IMR-90 (cell line): ENCODE measurements at regions not wholly inside any gene's neighbourhood (a gene's known extent, or its start where the extent isn't known, plus 50 kb on each side); places are given as distances from the start of the nearest gene placed in this dataset.

Source experiments
- ATAC-seq: fragments of 200-7000 bp; cut with Tn5 transposase; 2 replicates; pipeline ENCODE4 v1.9.1; 2020; ENCODE audit warnings: low read depth, mild to moderate bottlenecking, moderate library complexity
- BruUV-seq: library from RNA; stranded (reverse); fragments of 400-500 nt; replicated peaks from 2 replicates; lab custom pipeline; 2021; lab: Mats Ljungman, UMichigan
- CTCF ChIA-PET: fragments of 300-600 bp; formaldehyde crosslinking; extraction: SDS; loops from one replicate; lab custom pipeline; 2021; ENCODE audit warnings: antibody characterized with exemption; lab: Yijun Ruan, JAX
- POLR2A ChIA-PET: fragments of 300-600 bp; sonication (Branson Sonifier 250); formaldehyde crosslinking; loops from one replicate; lab custom pipeline; 2022; ENCODE audit warnings: antibody characterized with exemption; ENCODE audit not compliant: unreplicated experiment; lab: Charles Lee
- DNase-seq: peaks from one replicate; pipeline ENCODE4 v3.0.0; 2013
- H2AFZ ChIP-seq: replicated peaks from 2 replicates; pipeline ENCODE3; 2013; ENCODE audit warnings: low read length, mild to moderate bottlenecking; ENCODE audit not compliant: poor library complexity
- H2AK5ac ChIP-seq: 2 replicates; pipeline ENCODE4 v1.6.1; 2013; ENCODE audit warnings: low read depth, low read length, inconsistent platforms
- H2AK9ac ChIP-seq: replicated peaks from 2 replicates; pipeline ENCODE3; 2013; ENCODE audit warnings: mild to moderate bottlenecking, low read depth, low read length, moderate library complexity; ENCODE audit not compliant: poor library complexity
- H2BK120ac ChIP-seq: 2 replicates; pipeline ENCODE4 v1.6.1; 2013; ENCODE audit warnings: low read depth, low read length, inconsistent platforms
- H2BK15ac ChIP-seq: 3 replicates; pipeline ENCODE4 v1.6.1; 2013; ENCODE audit warnings: low read depth, low read length, inconsistent platforms
- H2BK20ac ChIP-seq: 2 replicates; pipeline ENCODE4 v1.6.1; 2013; ENCODE audit warnings: low read depth, mild to moderate bottlenecking, inconsistent platforms, low read length, moderate library complexity
- H2BK5ac ChIP-seq: 2 replicates; pipeline ENCODE4 v1.6.1; 2013; ENCODE audit warnings: mild to moderate bottlenecking, low read depth, low read length, inconsistent platforms; ENCODE audit not compliant: poor library complexity, severe bottlenecking
- H3K14ac ChIP-seq: replicated peaks from 2 replicates; pipeline ENCODE4 v1.6.1; 2013; ENCODE audit warnings: low read depth, low read length, inconsistent platforms
- H3K18ac ChIP-seq: 2 replicates; pipeline ENCODE4 v1.6.1; 2013; ENCODE audit warnings: low read depth, low read length, control low read depth
- H3K23ac ChIP-seq: 2 replicates; pipeline ENCODE4 v1.6.1; 2013; ENCODE audit warnings: low read depth, low read length, inconsistent platforms
- H3K27ac ChIP-seq: 2 replicates; pipeline ENCODE4 v1.5.1; 2013; ENCODE audit warnings: mild to moderate bottlenecking, control low read depth, low read length; ENCODE audit not compliant: insufficient read depth
- H3K27me3 ChIP-seq: 2 replicates; pipeline ENCODE4 v1.6.1; 2013; ENCODE audit warnings: low read length; ENCODE audit not compliant: control insufficient read depth, insufficient read depth
- H3K36me3 ChIP-seq: 2 replicates; pipeline ENCODE4 v1.6.1; 2013; ENCODE audit warnings: low read length, mixed read lengths; ENCODE audit not compliant: control insufficient read depth, insufficient read depth
- H3K4ac ChIP-seq: 2 replicates; pipeline ENCODE4 v1.6.1; 2013; ENCODE audit warnings: low read depth, low read length, inconsistent platforms
- H3K4me1 ChIP-seq: 2 replicates; pipeline ENCODE4 v1.6.1; 2013; ENCODE audit warnings: low read length, mixed read lengths; ENCODE audit not compliant: control insufficient read depth, insufficient read depth
- H3K4me2 ChIP-seq: 2 replicates; pipeline ENCODE4 v1.6.1; 2013; ENCODE audit warnings: low read depth, mild to moderate bottlenecking, control low read depth, low read length, moderate library complexity
- H3K4me3 ChIP-seq: 2 replicates; pipeline ENCODE4 v1.5.1; 2013; ENCODE audit warnings: low read depth, mild to moderate bottlenecking, control low read depth, low read length, moderate library complexity; ENCODE audit not compliant: insufficient read depth
- H3K56ac ChIP-seq: 2 replicates; pipeline ENCODE4 v1.6.1; 2013; ENCODE audit warnings: low read length, inconsistent platforms; ENCODE audit not compliant: insufficient read depth; ENCODE audit errors: extremely low read depth
- H3K79me1 ChIP-seq, 2 experiments: 2 replicates each; pipeline ENCODE4 v1.6.1; 2013; ENCODE audit warnings: low read length in 2 of 2, inconsistent platforms in 1 of 2, low read depth in 1 of 2
- H3K9ac ChIP-seq: 2 replicates; pipeline ENCODE4 v1.6.1; 2013; ENCODE audit warnings: low read depth, low read length, control low read depth
- H3K9me1 ChIP-seq: 2 replicates; pipeline ENCODE4 v1.6.1; 2013; ENCODE audit warnings: low read length, inconsistent platforms; ENCODE audit not compliant: insufficient read depth
- H3K9me3 ChIP-seq: 2 replicates; pipeline ENCODE4 v1.6.1; 2013; ENCODE audit warnings: low read length; ENCODE audit not compliant: control insufficient read depth, insufficient read depth
- H4K20me1 ChIP-seq: 2 replicates; pipeline ENCODE4 v1.6.1; 2013; ENCODE audit warnings: low read length, inconsistent platforms; ENCODE audit not compliant: insufficient read depth
- H4K5ac ChIP-seq: 2 replicates; pipeline ENCODE4 v1.6.1; 2013; ENCODE audit warnings: mild to moderate bottlenecking, low read depth, low read length, control low read depth
- H4K8ac ChIP-seq, 2 experiments: 2 replicates each; pipeline ENCODE4 v1.6.1; 2013; ENCODE audit warnings: low read depth in 2 of 2, low read length in 2 of 2, control low read depth in 1 of 2, inconsistent platforms in 1 of 2
- H4K91ac ChIP-seq: 2 replicates; pipeline ENCODE4 v1.6.1; 2013; ENCODE audit warnings: low read depth, low read length, inconsistent platforms; ENCODE audit not compliant: insufficient read depth
- BHLHE40 ChIP-seq: fragments of 150-350 bp; IDR thresholded peaks from 2 replicates; pipeline ENCODE4 v1.6.1; 2016; ENCODE audit warnings: mild to moderate bottlenecking, low read depth, low read length
- CEBPB ChIP-seq: IDR thresholded peaks from 2 replicates; pipeline ENCODE4 v1.6.1; 2012; ENCODE audit warnings: low read depth, low read length, improper control_type of control experiment
- FOS ChIP-seq: fragments of 150-350 bp; IDR thresholded peaks from 2 replicates; pipeline ENCODE4 v1.6.1; 2016; ENCODE audit warnings: low read depth, low read length
- MAFK ChIP-seq: IDR thresholded peaks from 2 replicates; pipeline ENCODE4 v1.6.1; 2012; ENCODE audit warnings: low read depth, low read length, improper control_type of control experiment
- MXI1 ChIP-seq: IDR thresholded peaks from 2 replicates; pipeline ENCODE4 v1.6.1; 2012; ENCODE audit warnings: low read depth, mild to moderate bottlenecking, low read length, moderate library complexity, borderline replicate concordance
- NFE2L2 ChIP-seq: fragments of 150-350 bp; IDR thresholded peaks from 2 replicates; pipeline ENCODE4 v1.6.1; 2016; ENCODE audit warnings: low read depth, mild to moderate bottlenecking, low read length
- RAD21 ChIP-seq: IDR thresholded peaks from 2 replicates; pipeline ENCODE4 v1.6.1; 2012; ENCODE audit warnings: low read length, improper control_type of control experiment
- SMC3 ChIP-seq: fragments of 150-350 bp; IDR thresholded peaks from 2 replicates; pipeline ENCODE4 v1.6.1; 2016; ENCODE audit warnings: low read depth, mild to moderate bottlenecking, antibody characterized with exemption, low read length, moderate library complexity
- WGBS, 2 experiments: methylation state at CpG; one replicate each; pipeline versions ENCODE4 v1.1.5 to v1.1.7; 2013; ENCODE audit warnings: missing lambda C conversion rate in 2 of 2; ENCODE audit not compliant: insufficient read length in 1 of 2; ENCODE audit errors: extremely low coverage in 2 of 2; 5-methylcytosine and 5-hydroxymethylcytosine counted together
- dilution Hi-C: fragments of 300-500 bp; cut with HindIII; formaldehyde crosslinking; loops from one replicate; pipeline ENCODE4 v1.14.3; 2018; ENCODE audit warnings: low sequenced_read_pairs; ENCODE audit not compliant: unreplicated experiment
- in situ Hi-C: fragments of 300-500 bp; cut with MboI; formaldehyde crosslinking; loops from 3 replicates; pipeline ENCODE4 v1.14.3; 2019; ENCODE audit warnings: low sequenced_read_pairs, inconsistent platforms, mixed read lengths
- intact Hi-C: fragments of 100-400 bp; cut with micrococcal nuclease; formaldehyde crosslinking; loops from 2 replicates; pipeline ENCODE4 v1.10.0; 2022
- TF ChIP-seq, protein P1 (sequence below): fragments of 150-350 bp; IDR thresholded peaks from 2 replicates; pipeline ENCODE4 v1.6.1; 2017; ENCODE audit warnings: mild to moderate bottlenecking, antibody characterized with exemption, low read length, low read depth

DNA sequence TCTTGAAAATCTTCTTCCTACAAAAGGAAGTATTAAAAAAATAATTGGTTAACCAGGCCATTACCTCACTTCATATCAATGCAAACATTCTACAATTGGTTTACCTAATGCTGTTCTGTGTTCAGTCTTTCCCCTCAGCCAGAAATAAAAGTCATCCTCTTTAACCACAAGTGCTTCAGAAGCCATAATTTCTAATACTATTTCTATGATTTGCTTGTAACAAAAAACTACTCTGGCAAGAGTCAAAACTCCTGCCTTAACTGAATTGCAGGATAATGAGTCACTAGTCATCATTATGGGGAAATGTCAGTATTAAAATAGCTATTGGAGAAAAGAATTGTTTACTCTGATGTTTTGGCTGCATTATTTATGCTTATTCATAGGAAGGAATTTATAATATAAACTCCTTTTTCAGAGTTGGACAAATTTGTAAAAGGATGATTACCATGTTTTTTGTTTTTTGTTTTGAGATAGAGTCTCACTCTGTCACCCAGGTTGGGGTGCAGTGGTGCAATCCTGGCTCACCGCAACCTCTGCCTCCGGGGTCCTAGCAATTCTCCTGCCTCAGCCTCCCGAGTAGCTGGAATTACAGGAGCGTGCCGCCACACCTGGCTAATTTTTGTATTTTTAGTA is 55.5 kb upstream of the ODAD2 start:
- BruUV-seq = no TSS peak
- peak overlapping the region; percentile 87 for H2BK120ac ChIP-seq
- ATAC-seq (peak; percentile 94), DNase-seq (peak; percentile 98)
- TF ChIP-seq NFE2L2 (0 out of 2 replicates have a peak, but pooled peaks have one; percentile 3), FOS (peak; percentile 93), MXI1 (no peak), BHLHE40 (peak; percentile 57; the same call in 1 of the 2 replicates), MAFK (peak; percentile 21), SMC3 (0 out of 2 replicates have a peak, but pooled peaks have one; percentile 5), RAD21 (no peak), CEBPB (peak; percentile 76)
- TF ChIP-seq, protein P1, sequence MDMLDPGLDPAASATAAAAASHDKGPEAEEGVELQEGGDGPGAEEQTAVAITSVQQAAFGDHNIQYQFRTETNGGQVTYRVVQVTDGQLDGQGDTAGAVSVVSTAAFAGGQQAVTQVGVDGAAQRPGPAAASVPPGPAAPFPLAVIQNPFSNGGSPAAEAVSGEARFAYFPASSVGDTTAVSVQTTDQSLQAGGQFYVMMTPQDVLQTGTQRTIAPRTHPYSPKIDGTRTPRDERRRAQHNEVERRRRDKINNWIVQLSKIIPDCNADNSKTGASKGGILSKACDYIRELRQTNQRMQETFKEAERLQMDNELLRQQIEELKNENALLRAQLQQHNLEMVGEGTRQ = no peak
- H2AK5ac ChIP-seq = peak overlapping the region; percentile 95
- peak overlapping the region; percentile 98 for H2BK5ac ChIP-seq
- H3K27me3 ChIP-seq = no peaks in the 10 kb centered on the region
- H3K27ac ChIP-seq = peak overlapping the region; percentile 94
- peak overlapping the region; percentile 80 for H3K4ac ChIP-seq
- ChIA-PET CTCF (no interaction called here), POLR2A (no interaction called here)
- no CpG with 5 or more reads among the region's 5 CpGs for WGBS, 2 experiments
- peak overlapping the region; percentile 45 to 77; a peak in 2 of 4 replicates for H4K8ac ChIP-seq
- H3K9me3 ChIP-seq = no peaks in the 10 kb centered on the region
- peak overlapping the region; percentile 86 for H3K14ac ChIP-seq
- H3K56ac ChIP-seq = peak overlapping the region; percentile 49; the same call in 1 of the 2 replicates
- H3K23ac ChIP-seq = peak overlapping the region; percentile 35; the same call in 1 of the 2 replicates
- dilution Hi-C loops = no loop called here
- peak overlapping the region; percentile 60 for H3K4me2 ChIP-seq
- no peaks in the 10 kb centered on the region for H3K36me3 ChIP-seq
- in situ Hi-C loops = no loop called here
- no peak overlapping the region for H3K4me3 ChIP-seq
- peak overlapping the region; percentile 82; the same call in 1 of the 2 replicates for H4K91ac ChIP-seq
- H3K9ac ChIP-seq = no peak overlapping the region
- H3K79me1 ChIP-seq = no peaks in the 10 kb centered on the region
- intact Hi-C loops = loop anchor here (10.0 kb wide), 1 partner anchor 120 kb away; no protein-coding TSS in a partner anchor
- peak overlapping the region; percentile 95 for H3K18ac ChIP-seq
- peak overlapping the region; percentile 97 for H4K5ac ChIP-seq
- H3K4me1 ChIP-seq = peaks cover 8% of the 10 kb centered on the region
- H2AFZ ChIP-seq = no peak overlapping the region
- H2BK15ac ChIP-seq = peak overlapping the region; percentile 86; the same call in 1 of the 3 replicates
- no peak overlapping the region for H2AK9ac ChIP-seq
- no peaks in the 10 kb centered on the region for H3K9me1 ChIP-seq
- H4K20me1 ChIP-seq = no peaks in the 10 kb centered on the region
- peak overlapping the region; percentile 67 for H2BK20ac ChIP-seq
